ENCODE measurements at regions not wholly inside any gene's neighbourhood (a gene's known extent, or its start where the extent isn't known, plus 50 kb on each side); places are given as distances from the start of the nearest gene placed in this dataset.

- no peaks in the 10 kb centered on the region for H3K9me3 ChIP-seq (ENCODE audit: insufficient read depth, low read length)
- no peaks in the 10 kb centered on the region for H3K79me2 ChIP-seq (ENCODE audit: low read length)
- H4K20me1 ChIP-seq (ENCODE audit: insufficient read depth, low read length) = no peaks in the 10 kb centered on the region
- no peak overlapping the region for H2AFZ ChIP-seq (ENCODE audit: low read depth, low read length)
- no peak overlapping the region for H3K4me2 ChIP-seq (ENCODE audit: low read length)
- H3K4me3 ChIP-seq (ENCODE audit: low read length) = no peak overlapping the region
- no peak overlapping the region for H3K27ac ChIP-seq (ENCODE audit: low read length)
- H3K9ac ChIP-seq (ENCODE audit: low read length) = no peak overlapping the region
- H3K36me3 ChIP-seq (replicated peaks; ENCODE audit: low read depth, low read length) = no peaks in the 10 kb centered on the region
- H3K27me3 ChIP-seq (ENCODE audit: low read depth, low read length) = peaks cover 3% of the 10 kb centered on the region
- peaks cover 7% of the 10 kb centered on the region for H3K4me1 ChIP-seq (ENCODE audit: low read length)
- no peak for TF ChIP-seq CTCF (IDR thresholded peaks at IDR 0.05; ENCODE audit: low read depth, low read length)
- no peak for TF ChIP-seq EZH2phosphoT487 (IDR thresholded peaks at IDR 0.05; ENCODE audit: low read depth)
Observed at GRCh38 chr15:96126859-96127258, 203.6 kb upstream of the NR2F2 start.

- no peak overlapping the region for H3K4me2 ChIP-seq (ENCODE audit: low read length)
- no peaks in the 10 kb centered on the region for H4K20me1 ChIP-seq (ENCODE audit: insufficient read depth, low read length)
- no peaks in the 10 kb centered on the region for H3K36me3 ChIP-seq (replicated peaks; ENCODE audit: low read depth, low read length)
- H3K79me2 ChIP-seq (ENCODE audit: low read length) = no peaks in the 10 kb centered on the region
- H3K4me3 ChIP-seq (ENCODE audit: low read length) = no peak overlapping the region
- no peak overlapping the region for H3K9ac ChIP-seq (ENCODE audit: low read length)
- H2AFZ ChIP-seq (ENCODE audit: low read depth, low read length) = no peak overlapping the region
- TF ChIP-seq EZH2phosphoT487 (IDR thresholded peaks at IDR 0.05; ENCODE audit: low read depth) = no peak
- no peak for TF ChIP-seq CTCF (IDR thresholded peaks at IDR 0.05; ENCODE audit: low read depth, low read length)
- H3K27me3 ChIP-seq (ENCODE audit: low read depth, low read length) = peaks cover 3% of the 10 kb centered on the region
- H3K4me1 ChIP-seq (ENCODE audit: low read length) = no peaks in the 10 kb centered on the region
- H3K27ac ChIP-seq (ENCODE audit: low read length) = no peak overlapping the region
- no peaks in the 10 kb centered on the region for H3K9me3 ChIP-seq (ENCODE audit: insufficient read depth, low read length)
Observed at GRCh38 chr15:96130734-96131133, 199.8 kb upstream of the NR2F2 start.

GRCh38 chr15:96132126-96132525 is 198.4 kb upstream of the NR2F2 start:
- H3K36me3 ChIP-seq (replicated peaks; ENCODE audit: low read depth, low read length) = no peaks in the 10 kb centered on the region
- peaks cover 3% of the 10 kb centered on the region for H3K27me3 ChIP-seq (ENCODE audit: low read depth, low read length)
- no peaks in the 10 kb centered on the region for H3K4me1 ChIP-seq (ENCODE audit: low read length)
- no peak overlapping the region for H3K4me2 ChIP-seq (ENCODE audit: low read length)
- no peak for TF ChIP-seq EZH2phosphoT487 (IDR thresholded peaks at IDR 0.05; ENCODE audit: low read depth)
- TF ChIP-seq CTCF (IDR thresholded peaks at IDR 0.05; ENCODE audit: low read depth, low read length) = no peak
- no peak overlapping the region for H3K4me3 ChIP-seq (ENCODE audit: low read length)
- H3K9me3 ChIP-seq (ENCODE audit: insufficient read depth, low read length) = no peaks in the 10 kb centered on the region
- H3K79me2 ChIP-seq (ENCODE audit: low read length) = no peaks in the 10 kb centered on the region
- no peak overlapping the region for H3K9ac ChIP-seq (ENCODE audit: low read length)
- no peak overlapping the region for H2AFZ ChIP-seq (ENCODE audit: low read depth, low read length)
- no peaks in the 10 kb centered on the region for H4K20me1 ChIP-seq (ENCODE audit: insufficient read depth, low read length)
- no peak overlapping the region for H3K27ac ChIP-seq (ENCODE audit: low read length)

- H3K9me3 ChIP-seq (ENCODE audit: insufficient read depth, low read length) = no peaks in the 10 kb centered on the region; the same call in 1 of the 2 replicates
- H3K4me2 ChIP-seq (ENCODE audit: low read length) = no peak overlapping the region
Observed at GRCh38 chr15:96135166-96136093, 195.1 kb upstream of the NR2F2 start.

More at GRCh38 chr15:96135166-96136093, 195.1 kb upstream of the NR2F2 start:
- no peak for TF ChIP-seq CTCF (IDR thresholded peaks at IDR 0.05; ENCODE audit: low read depth, low read length)
- TF ChIP-seq EZH2phosphoT487 (IDR thresholded peaks at IDR 0.05; ENCODE audit: low read depth) = no peak
- no peak overlapping the region for H2AFZ ChIP-seq (ENCODE audit: low read depth, low read length)
- no peak overlapping the region for H3K4me3 ChIP-seq (ENCODE audit: low read length)
- H3K79me2 ChIP-seq (ENCODE audit: low read length) = no peaks in the 10 kb centered on the region
- no peak overlapping the region for H3K27ac ChIP-seq (ENCODE audit: low read length)
- no peaks in the 10 kb centered on the region for H3K27me3 ChIP-seq (ENCODE audit: low read depth, low read length)
- no peaks in the 10 kb centered on the region for H3K4me1 ChIP-seq (ENCODE audit: low read length)
- H3K9ac ChIP-seq (ENCODE audit: low read length) = no peak overlapping the region
- no peaks in the 10 kb centered on the region for H3K36me3 ChIP-seq (replicated peaks; ENCODE audit: low read depth, low read length)
- H4K20me1 ChIP-seq (ENCODE audit: insufficient read depth, low read length) = no peaks in the 10 kb centered on the region

Data from OCI-LY3 (cell line).